ENCODE measurements at regions not wholly inside any gene's neighbourhood (a gene's known extent, or its start where the extent isn't known, plus 50 kb on each side); places are given as distances from the start of the nearest gene placed in this dataset.

GRCh38 chr4:11198516-11199305, 230.0 kb downstream of the HS3ST1 start:
- Histone ChIP-seq H3K27ac (ENCODE audit: insufficient read depth, low read length, poor library complexity, severe bottlenecking) (no peak overlapping the region), H3K4me1 (ENCODE audit: control insufficient read depth, insufficient read depth, low read length, poor library complexity, severe bottlenecking) (no peaks in the 10 kb centered on the region), H3K9me3 (ENCODE audit: control insufficient read depth in 2 of 2, low read length in 2 of 2) (no peaks in the 10 kb centered on the region), H3K27me3 (ENCODE audit: control insufficient read depth, insufficient read depth, low read length) (peaks cover 2% of the 10 kb centered on the region), H3K4me3 (ENCODE audit: low read depth, low read length) (no peak overlapping the region), H3K36me3 (ENCODE audit: control insufficient read depth, insufficient read depth, low read length) (no peaks in the 10 kb centered on the region)
- Mint-ChIP-seq H3K4me1 (no peaks in the 10 kb centered on the region), H3K27ac (no peak overlapping the region), H3K9me3 (peaks cover 0 to 4% (median 0%) of the 10 kb centered on the region in 7 donors), H3K4me3 (no peak overlapping the region), H3K27me3 (no peaks in the 10 kb centered on the region), H3K36me3 (no peaks in the 10 kb centered on the region)
- ATAC-seq (ENCODE audit: low read depth in 2 of 2) (no peak), DNase-seq (no peak)

- no peaks in the 10 kb centered on the region for H3K4me1 ChIP-seq (ENCODE audit: control insufficient read depth, insufficient read depth, low read length, poor library complexity, severe bottlenecking)
- no peak for DNase-seq
- H3K36me3 ChIP-seq (ENCODE audit: control insufficient read depth, insufficient read depth, low read length): no peaks in the 10 kb centered on the region
- ATAC-seq (ENCODE audit: low read depth in 2 of 2): no peak
- H3K27ac Mint-ChIP-seq: no peak overlapping the region
- no peak overlapping the region for H3K27ac ChIP-seq (ENCODE audit: insufficient read depth, low read length, poor library complexity, severe bottlenecking)
- H3K36me3 Mint-ChIP-seq: no peaks in the 10 kb centered on the region
- no peaks in the 10 kb centered on the region for H3K27me3 Mint-ChIP-seq
- H3K27me3 ChIP-seq (ENCODE audit: control insufficient read depth, insufficient read depth, low read length): peaks cover 2% of the 10 kb centered on the region
- H3K4me1 Mint-ChIP-seq: no peaks in the 10 kb centered on the region
- H3K9me3 ChIP-seq (ENCODE audit: control insufficient read depth in 2 of 2, low read length in 2 of 2): no peaks in the 10 kb centered on the region
- H3K4me3 ChIP-seq (ENCODE audit: low read depth, low read length): no peak overlapping the region
- H3K4me3 Mint-ChIP-seq: no peak overlapping the region
- H3K9me3 Mint-ChIP-seq: peaks cover 0 to 2% (median 0%) of the 10 kb centered on the region in 7 donors
These were observed 230.9 kb downstream of the HS3ST1 start for GRCh38 chr4:11197631-11198341.

DNA sequence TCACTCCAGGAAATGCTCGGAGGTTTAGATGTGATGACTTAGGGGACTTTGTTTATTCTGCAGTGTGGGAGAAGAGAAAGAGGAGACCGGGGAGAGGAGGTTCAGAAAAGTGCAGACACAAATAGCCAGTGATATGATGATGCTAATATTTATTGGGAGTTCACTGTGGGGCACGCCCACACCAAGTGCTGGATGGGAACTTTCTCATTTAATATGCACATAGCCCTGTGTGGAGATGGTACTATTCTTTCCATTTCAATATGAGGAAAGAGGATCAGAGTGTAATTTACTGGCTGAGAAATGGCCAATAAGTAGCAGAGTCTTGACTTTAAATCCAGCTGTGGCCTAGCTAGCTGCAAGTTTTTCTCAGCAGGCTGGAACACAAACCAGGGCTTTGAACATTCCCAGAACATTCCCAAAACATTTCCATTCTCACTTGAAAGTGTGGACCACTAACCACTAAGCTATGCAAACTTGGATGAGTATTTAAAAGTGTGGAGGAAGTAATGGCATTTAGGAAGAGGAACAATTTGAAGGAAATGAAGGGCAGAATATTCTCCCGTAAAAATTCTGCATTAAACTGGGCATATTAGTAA, 231.7 kb downstream of the HS3ST1 start:
- Histone ChIP-seq H3K4me3 (ENCODE audit: low read depth, low read length) (no peak overlapping the region), H3K9me3 (ENCODE audit: control insufficient read depth in 2 of 2, low read length in 2 of 2) (no peaks in the 10 kb centered on the region), H3K4me1 (ENCODE audit: control insufficient read depth, insufficient read depth, low read length, poor library complexity, severe bottlenecking) (no peaks in the 10 kb centered on the region), H3K27ac (ENCODE audit: insufficient read depth, low read length, poor library complexity, severe bottlenecking) (no peak overlapping the region), H3K36me3 (ENCODE audit: control insufficient read depth, insufficient read depth, low read length) (no peaks in the 10 kb centered on the region), H3K27me3 (ENCODE audit: control insufficient read depth, insufficient read depth, low read length) (peaks cover 2% of the 10 kb centered on the region)
- H3K27me3 Mint-ChIP-seq: no peaks in the 10 kb centered on the region
- DNase-seq (no peak), ATAC-seq (ENCODE audit: low read depth in 2 of 2) (no peak)
- no peaks in the 10 kb centered on the region for H3K36me3 Mint-ChIP-seq
- no peak overlapping the region for H3K27ac Mint-ChIP-seq
- H3K4me3 Mint-ChIP-seq: no peak overlapping the region
- peaks cover 0 to 2% (median 0%) of the 10 kb centered on the region in 7 donors for H3K9me3 Mint-ChIP-seq
- no peaks in the 10 kb centered on the region for H3K4me1 Mint-ChIP-seq

DNA sequence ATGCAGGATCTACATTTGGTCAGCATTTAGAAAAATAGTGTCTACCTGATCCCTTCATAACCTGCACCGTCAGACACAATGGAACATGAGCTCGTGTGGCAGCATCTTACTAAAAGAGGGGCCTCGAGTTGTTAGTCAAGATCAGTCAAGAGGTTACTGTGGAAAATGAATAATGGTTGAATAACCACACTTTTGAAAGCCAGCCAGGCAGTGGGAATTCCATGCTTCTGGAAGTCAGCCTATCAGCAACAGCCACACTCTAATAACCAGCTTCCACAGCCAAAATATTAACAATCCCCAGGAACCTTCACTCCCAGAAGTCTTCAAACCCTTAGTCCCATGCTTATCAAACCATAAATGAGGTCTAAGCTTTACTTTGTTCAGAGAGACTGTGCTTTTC, 234.3 kb downstream of the HS3ST1 start:
- peaks cover 0 to 2% (median 0%) of the 10 kb centered on the region in 7 donors for H3K9me3 Mint-ChIP-seq
- no peaks in the 10 kb centered on the region for H3K36me3 Mint-ChIP-seq
- Histone ChIP-seq H3K27me3 (ENCODE audit: control insufficient read depth, insufficient read depth, low read length) (peaks cover 2% of the 10 kb centered on the region), H3K36me3 (ENCODE audit: control insufficient read depth, insufficient read depth, low read length) (no peaks in the 10 kb centered on the region), H3K27ac (ENCODE audit: insufficient read depth, low read length, poor library complexity, severe bottlenecking) (no peak overlapping the region), H3K9me3 (ENCODE audit: control insufficient read depth in 2 of 2, low read length in 2 of 2) (no peaks in the 10 kb centered on the region), H3K4me1 (ENCODE audit: control insufficient read depth, insufficient read depth, low read length, poor library complexity, severe bottlenecking) (no peaks in the 10 kb centered on the region), H3K4me3 (ENCODE audit: low read depth, low read length) (no peak overlapping the region)
- H3K4me3 Mint-ChIP-seq: no peak overlapping the region
- DNase-seq (no peak), ATAC-seq (ENCODE audit: low read depth in 2 of 2) (no peak)
- H3K27ac Mint-ChIP-seq: no peak overlapping the region
- H3K4me1 Mint-ChIP-seq: no peaks in the 10 kb centered on the region
- peaks cover 4% of the 10 kb centered on the region for H3K27me3 Mint-ChIP-seq

DNA sequence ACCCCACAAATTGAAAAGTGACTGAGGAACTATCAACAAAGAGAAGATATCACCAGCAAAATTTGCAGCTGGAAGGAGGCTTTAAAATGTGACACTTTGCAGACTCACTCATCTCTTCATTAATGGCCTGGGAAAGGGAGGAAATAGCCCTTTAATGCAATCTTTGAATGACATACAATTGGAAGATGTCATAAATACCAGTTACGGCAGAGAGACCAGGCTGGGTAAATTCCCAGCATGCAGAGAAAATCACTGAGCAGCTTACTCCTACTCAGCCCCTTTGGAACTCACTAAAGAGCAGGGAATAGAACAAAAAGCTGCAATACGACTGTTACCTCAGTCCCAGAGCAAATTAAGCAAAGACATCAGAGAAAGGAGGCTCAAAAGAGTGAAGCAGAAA, 238.9 kb downstream of the HS3ST1 start:
- DNase-seq: no peak
- no peak overlapping the region for H3K4me3 Mint-ChIP-seq
- H3K9me3 Mint-ChIP-seq: peaks cover 0 to 2% (median 0%) of the 10 kb centered on the region in 7 donors
- no peak overlapping the region for H3K27ac Mint-ChIP-seq
- Histone ChIP-seq H3K27ac (ENCODE audit: insufficient read depth, low read length, poor library complexity, severe bottlenecking) (no peak overlapping the region), H3K4me3 (ENCODE audit: low read depth, low read length) (no peak overlapping the region), H3K4me1 (ENCODE audit: control insufficient read depth, insufficient read depth, low read length, poor library complexity, severe bottlenecking) (no peaks in the 10 kb centered on the region), H3K27me3 (ENCODE audit: control insufficient read depth, insufficient read depth, low read length) (peaks cover 2% of the 10 kb centered on the region), H3K9me3 (ENCODE audit: control insufficient read depth in 2 of 2, low read length in 2 of 2) (no peaks in the 10 kb centered on the region), H3K36me3 (ENCODE audit: control insufficient read depth, insufficient read depth, low read length) (no peaks in the 10 kb centered on the region)
- H3K27me3 Mint-ChIP-seq: peaks cover 4% of the 10 kb centered on the region
- no peaks in the 10 kb centered on the region for H3K36me3 Mint-ChIP-seq
- no peak for ATAC-seq (ENCODE audit: low read depth in 2 of 2)
- H3K4me1 Mint-ChIP-seq: no peaks in the 10 kb centered on the region

GRCh38 chr4:11183356-11183740, 245.3 kb downstream of the HS3ST1 start:
- H3K4me1 Mint-ChIP-seq: no peaks in the 10 kb centered on the region
- H3K9me3 Mint-ChIP-seq: no peaks in the 10 kb centered on the region
- Histone ChIP-seq H3K4me1 (ENCODE audit: control insufficient read depth, insufficient read depth, low read length, poor library complexity, severe bottlenecking) (no peaks in the 10 kb centered on the region), H3K9me3 (ENCODE audit: control insufficient read depth in 2 of 2, low read length in 2 of 2) (no peaks in the 10 kb centered on the region), H3K4me3 (ENCODE audit: low read depth, low read length) (no peak overlapping the region), H3K36me3 (ENCODE audit: control insufficient read depth, insufficient read depth, low read length) (no peaks in the 10 kb centered on the region), H3K27me3 (ENCODE audit: control insufficient read depth, insufficient read depth, low read length) (no peaks in the 10 kb centered on the region), H3K27ac (ENCODE audit: insufficient read depth, low read length, poor library complexity, severe bottlenecking) (no peak overlapping the region)
- no peaks in the 10 kb centered on the region for H3K36me3 Mint-ChIP-seq
- ATAC-seq (ENCODE audit: low read depth in 2 of 2) (no peak), DNase-seq (no peak)
- no peaks in the 10 kb centered on the region for H3K27me3 Mint-ChIP-seq
- H3K4me3 Mint-ChIP-seq: no peak overlapping the region
- no peak overlapping the region for H3K27ac Mint-ChIP-seq

GRCh38 chr4:11182586-11183355, 245.9 kb downstream of the HS3ST1 start:
- H3K36me3 ChIP-seq (ENCODE audit: control insufficient read depth, insufficient read depth, low read length): no peaks in the 10 kb centered on the region
- DNase-seq (no peak), ATAC-seq (ENCODE audit: low read depth in 2 of 2) (no peak)
- no peak overlapping the region for H3K27ac ChIP-seq (ENCODE audit: insufficient read depth, low read length, poor library complexity, severe bottlenecking)
- no peak overlapping the region for H3K4me3 ChIP-seq (ENCODE audit: low read depth, low read length)
- Mint-ChIP-seq H3K27ac (no peak overlapping the region), H3K4me3 (no peak overlapping the region), H3K4me1 (no peaks in the 10 kb centered on the region), H3K9me3 (no peaks in the 10 kb centered on the region), H3K27me3 (no peaks in the 10 kb centered on the region), H3K36me3 (no peaks in the 10 kb centered on the region)
- no peaks in the 10 kb centered on the region for H3K9me3 ChIP-seq (ENCODE audit: control insufficient read depth in 2 of 2, low read length in 2 of 2)
- no peaks in the 10 kb centered on the region for H3K4me1 ChIP-seq (ENCODE audit: control insufficient read depth, insufficient read depth, low read length, poor library complexity, severe bottlenecking)
- no peaks in the 10 kb centered on the region for H3K27me3 ChIP-seq (ENCODE audit: control insufficient read depth, insufficient read depth, low read length)
